ENCODE measurements at regions not wholly inside any gene's neighbourhood (a gene's known extent, or its start where the extent isn't known, plus 50 kb on each side); places are given as distances from the start of the nearest gene placed in this dataset.

GRCh38 chr18:39424261-39424660, 1858.7 kb upstream of the CELF4 start:
- no peak for TF ChIP-seq CTCF (conservative IDR thresholded peaks at IDR 0.05; ENCODE audit: low read depth, low read length)
- H2AFZ ChIP-seq (ENCODE audit: low read depth): no peak overlapping the region
- no peaks in the 10 kb centered on the region for H3K79me2 ChIP-seq (ENCODE audit: insufficient read depth, low read depth)
- H3K9ac ChIP-seq: no peak overlapping the region
- H3K27ac ChIP-seq: no peak overlapping the region
- no peaks in the 10 kb centered on the region for H3K4me1 ChIP-seq (ENCODE audit: low read depth, poor library complexity, severe bottlenecking)
- no peak overlapping the region for H3K4me3 ChIP-seq (IDR thresholded peaks at IDR 0.05; ENCODE audit: insufficient read depth, low read depth, low read length)
- H3K36me3 ChIP-seq (ENCODE audit: insufficient read depth): no peaks in the 10 kb centered on the region; the same call in 1 of the 2 replicates
- H4K20me1 ChIP-seq (ENCODE audit: insufficient read depth): no peaks in the 10 kb centered on the region
- no peaks in the 10 kb centered on the region for H3K27me3 ChIP-seq (ENCODE audit: insufficient read depth, low read depth)
- H3K4me2 ChIP-seq: no peak overlapping the region

- no peak overlapping the region for H3K4me2 ChIP-seq
- no peak overlapping the region for H3K27ac ChIP-seq
- H3K4me1 ChIP-seq (ENCODE audit: low read depth, poor library complexity, severe bottlenecking): no peaks in the 10 kb centered on the region
- no peaks in the 10 kb centered on the region for H4K20me1 ChIP-seq (ENCODE audit: insufficient read depth)
- no peak overlapping the region for H3K4me3 ChIP-seq (IDR thresholded peaks at IDR 0.05; ENCODE audit: insufficient read depth, low read depth, low read length)
- H2AFZ ChIP-seq (ENCODE audit: low read depth): no peak overlapping the region
- H3K9ac ChIP-seq: no peak overlapping the region
- no peaks in the 10 kb centered on the region for H3K79me2 ChIP-seq (ENCODE audit: insufficient read depth, low read depth)
- H3K36me3 ChIP-seq (ENCODE audit: insufficient read depth): no peaks in the 10 kb centered on the region; the same call in 1 of the 2 replicates
- no peak for TF ChIP-seq CTCF (conservative IDR thresholded peaks at IDR 0.05; ENCODE audit: low read depth, low read length)
- H3K27me3 ChIP-seq (ENCODE audit: insufficient read depth, low read depth): no peaks in the 10 kb centered on the region
Measured at GRCh38 chr18:39421276-39421675, 1855.7 kb upstream of the CELF4 start.

- H4K20me1 ChIP-seq (ENCODE audit: insufficient read depth): no peaks in the 10 kb centered on the region
- H2AFZ ChIP-seq (ENCODE audit: low read depth): no peak overlapping the region
- no peak overlapping the region for H3K4me3 ChIP-seq (IDR thresholded peaks at IDR 0.05; ENCODE audit: insufficient read depth, low read depth, low read length)
- no peak overlapping the region for H3K9ac ChIP-seq
- TF ChIP-seq CTCF (conservative IDR thresholded peaks at IDR 0.05; ENCODE audit: low read depth, low read length): no peak
- no peaks in the 10 kb centered on the region for H3K27me3 ChIP-seq (ENCODE audit: insufficient read depth, low read depth)
- no peak overlapping the region for H3K27ac ChIP-seq
- no peaks in the 10 kb centered on the region; the same call in 1 of the 2 replicates for H3K36me3 ChIP-seq (ENCODE audit: insufficient read depth)
- no peak overlapping the region for H3K4me2 ChIP-seq
- no peaks in the 10 kb centered on the region for H3K79me2 ChIP-seq (ENCODE audit: insufficient read depth, low read depth)
- H3K4me1 ChIP-seq (ENCODE audit: low read depth, poor library complexity, severe bottlenecking): no peaks in the 10 kb centered on the region
Measured at GRCh38 chr18:39419315-39419714, 1853.7 kb upstream of the CELF4 start.

- Histone ChIP-seq H3K79me2 (ENCODE audit: insufficient read depth, low read depth) (no peaks in the 10 kb centered on the region), H3K9ac (no peak overlapping the region), H3K27ac (no peak overlapping the region), H3K4me3 (IDR thresholded peaks at IDR 0.05; ENCODE audit: insufficient read depth, low read depth, low read length) (no peak overlapping the region), H3K36me3 (ENCODE audit: insufficient read depth) (no peaks in the 10 kb centered on the region), H2AFZ (ENCODE audit: low read depth) (no peak overlapping the region), H4K20me1 (ENCODE audit: insufficient read depth) (no peaks in the 10 kb centered on the region), H3K4me1 (ENCODE audit: low read depth, poor library complexity, severe bottlenecking) (no peaks in the 10 kb centered on the region), H3K4me2 (no peak overlapping the region), H3K27me3 (ENCODE audit: insufficient read depth, low read depth) (no peaks in the 10 kb centered on the region)
- TF ChIP-seq CTCF (conservative IDR thresholded peaks at IDR 0.05; ENCODE audit: low read depth, low read length): no peak
Measured at GRCh38 chr18:39415471-39415870, 1849.9 kb upstream of the CELF4 start.
